HTR-8/SVneo (cell line): ENCODE measurements at regions not wholly inside any gene's neighbourhood (a gene's known extent, or its start where the extent isn't known, plus 50 kb on each side); places are given as distances from the start of the nearest gene placed in this dataset.

Experiments used
- DNase-seq: peaks from one replicate; pipeline ENCODE4 v3.0.0; 2011; ENCODE audit warnings: low spot score, mixed read lengths; ENCODE audit not compliant: insufficient read length
- FAIRE-seq: peaks from 2 replicates; lab custom pipeline; 2011; peaks lifted over from hg19 to GRCh38; lab: Jason Lieb, UNC

DNA sequence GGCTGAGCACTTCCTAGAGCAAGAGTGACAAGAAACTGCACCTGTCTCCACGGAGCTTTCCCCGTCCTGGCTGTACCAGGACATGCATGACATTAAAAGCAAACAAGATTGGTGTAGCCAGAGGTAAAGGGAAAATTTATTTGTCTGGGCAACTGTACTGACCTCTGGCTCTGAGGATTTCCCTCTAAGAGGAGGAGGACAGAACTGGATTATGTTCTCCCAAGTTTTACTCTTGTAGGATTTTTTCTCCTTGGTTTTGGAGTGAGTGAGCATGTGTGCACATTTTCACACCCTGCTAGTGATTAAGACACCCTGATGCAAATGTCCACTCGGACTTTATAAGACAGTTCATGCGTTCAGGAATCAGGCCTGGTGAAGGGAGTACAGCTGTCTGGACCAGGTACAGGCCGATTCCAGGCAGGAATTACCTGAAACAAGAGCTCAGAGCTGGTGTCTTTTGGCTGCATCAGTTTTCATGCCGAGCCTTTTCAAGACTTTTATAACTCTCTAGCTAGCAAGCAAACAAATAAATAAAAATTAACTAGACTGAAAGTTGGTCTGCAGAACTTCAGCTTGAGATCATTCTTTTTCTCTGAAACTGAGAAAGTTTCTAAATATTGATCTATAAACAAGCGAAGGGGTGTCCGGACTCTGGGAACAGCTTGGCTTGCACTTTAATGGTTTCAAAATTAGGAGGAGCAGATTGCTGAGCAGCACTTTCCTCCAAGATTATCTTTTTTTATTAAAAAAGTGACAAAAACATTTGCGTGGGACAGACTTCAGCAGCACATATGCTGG lies 51.3 kb upstream of the SPRY1 start:
- no peak for FAIRE-seq
- DNase-seq: no peak

DNA sequence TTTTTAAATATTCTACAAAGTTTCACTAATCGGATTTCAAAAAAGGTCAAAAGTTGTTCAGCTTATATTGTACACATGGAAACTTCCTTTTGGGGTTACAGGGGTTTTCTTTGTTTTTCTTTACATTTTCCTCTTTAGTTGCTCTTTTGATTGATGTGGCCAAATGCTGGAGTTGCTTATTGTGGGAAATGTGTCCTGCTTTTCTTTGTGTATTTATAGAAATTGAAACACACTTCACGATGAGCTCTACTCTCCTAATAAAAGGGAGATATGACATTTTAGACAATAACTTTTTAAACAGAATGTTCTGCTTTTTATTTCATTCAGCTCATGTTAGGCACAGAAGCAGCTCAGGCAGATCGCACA lies 50.7 kb upstream of the SPRY1 start:
- FAIRE-seq (no peak), DNase-seq (no peak)

DNA sequence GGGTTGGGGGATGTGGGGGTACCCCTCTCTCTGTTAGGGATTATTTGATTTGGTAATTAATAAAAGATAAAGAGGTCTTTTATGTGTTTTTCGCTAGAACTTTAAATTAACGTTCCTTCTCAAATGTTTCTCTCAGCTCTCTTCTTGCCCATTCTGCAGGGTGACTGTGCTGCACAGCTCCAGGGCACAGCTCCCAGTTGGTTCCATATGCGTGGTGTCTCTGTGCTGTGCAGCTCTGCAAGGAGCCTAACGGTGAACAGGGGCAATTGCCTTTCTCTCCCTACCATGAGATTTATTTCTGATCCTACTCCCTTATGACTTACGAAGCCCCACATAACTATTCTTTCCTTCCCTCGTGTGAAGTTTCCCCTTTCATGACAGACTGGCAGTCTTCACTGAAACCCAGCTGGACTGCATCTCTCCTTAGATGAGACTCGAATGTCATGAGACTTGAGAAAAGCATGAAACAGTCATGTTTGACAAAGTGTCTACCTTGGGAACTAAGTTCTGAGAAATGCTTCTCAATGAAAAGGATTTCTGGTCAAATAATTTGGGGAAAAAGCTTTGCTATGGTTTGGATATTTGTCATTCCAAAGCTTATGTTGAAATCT lies 50.2 kb upstream of the SPRY1 start:
- FAIRE-seq (no peak), DNase-seq (no peak)
